GM18909 (cell line): ENCODE measurements at regions not wholly inside any gene's neighbourhood (a gene's known extent, or its start where the extent isn't known, plus 50 kb on each side); places are given as distances from the start of the nearest gene placed in this dataset.
"Not testable (repeated sequence)": the region's sequence is repeated elsewhere in the genome, so short reads cannot be mapped to it uniquely, and the experiment has no call there.

Experiments used
- ATAC-seq: cut with Tn5 transposase; IDR thresholded peaks from one replicate; pipeline ENCODE4 v1.9.1; 2021; ENCODE audit warnings: mild to moderate bottlenecking; ENCODE audit not compliant: unreplicated experiment, poor library complexity

- ATAC-seq: no peak
These were observed 349.5 kb downstream of the PRR16 start for GRCh38 chr5:120813551-120813950.

GRCh38 chr5:120817044-120817985 is 353.2 kb downstream of the PRR16 start:
- no peak for ATAC-seq

- no peak for ATAC-seq
These were observed 354.0 kb downstream of the PRR16 start for GRCh38 chr5:120818128-120818527.

- ATAC-seq: no peak
These were observed 359.2 kb downstream of the PRR16 start for GRCh38 chr5:120823328-120823727.

GRCh38 chr5:120831646-120832045 is 367.5 kb downstream of the PRR16 start:
- ATAC-seq: not testable (repeated sequence)

- no peak for ATAC-seq
These were observed 377.7 kb downstream of the PRR16 start for GRCh38 chr5:120841830-120842229.

GRCh38 chr5:120843390-120843980 is 379.4 kb downstream of the PRR16 start:
- no peak for ATAC-seq

GRCh38 chr5:120848883-120849282 is 384.8 kb downstream of the PRR16 start:
- no peak for ATAC-seq

- ATAC-seq: no peak
These were observed 388.2 kb downstream of the PRR16 start for GRCh38 chr5:120852222-120852860.

GRCh38 chr5:120866997-120867396 is 402.9 kb downstream of the PRR16 start:
- ATAC-seq: no peak

- no peak for ATAC-seq
These were observed 405.7 kb downstream of the PRR16 start for GRCh38 chr5:120869831-120870230.

- ATAC-seq: no peak
These were observed 408.2 kb downstream of the PRR16 start for GRCh38 chr5:120872297-120872696.

GRCh38 chr5:120873083-120873482 is 409.0 kb downstream of the PRR16 start:
- ATAC-seq: no peak

- ATAC-seq: no peak
These were observed 410.2 kb downstream of the PRR16 start for GRCh38 chr5:120874081-120874862.

GRCh38 chr5:120882038-120882775 is 418.1 kb downstream of the PRR16 start:
- ATAC-seq: no peak

GRCh38 chr5:120886351-120886860 is 422.3 kb downstream of the PRR16 start:
- ATAC-seq: no peak

- ATAC-seq: no peak
These were observed 431.6 kb downstream of the PRR16 start for GRCh38 chr5:120895660-120896059.

- no peak for ATAC-seq
These were observed 437.1 kb downstream of the PRR16 start for GRCh38 chr5:120901199-120901598.

- no peak for ATAC-seq
These were observed 443.9 kb downstream of the PRR16 start for GRCh38 chr5:120907953-120908352.

GRCh38 chr5:120910629-120911028 is 446.5 kb downstream of the PRR16 start:
- no peak for ATAC-seq
